AG04449 (cell line): ENCODE measurements at regions not wholly inside any gene's neighbourhood (a gene's known extent, or its start where the extent isn't known, plus 50 kb on each side); places are given as distances from the start of the nearest gene placed in this dataset.

ENCODE experiments used
- CTCF ChIA-PET: fragments of 350-600 bp; formaldehyde crosslinking; extraction: SDS; loops from one replicate; lab custom pipeline; 2021; ENCODE audit warnings: antibody characterized with exemption; lab: Yijun Ruan, JAX
- POLR2A ChIA-PET: fragments of 400-600, 350-600 bp; formaldehyde crosslinking; extraction: SDS; loops from one replicate; lab custom pipeline; 2020; ENCODE audit warnings: antibody characterized with exemption, inconsistent platforms; lab: Yijun Ruan, JAX
- DNase-seq: peaks from one replicate; pipeline ENCODE4 v3.0.0-alpha.2; 2010; ENCODE audit warnings: low read depth, low spot score
- H3K4me3 ChIP-seq: 2 replicates; pipeline ENCODE4 v1.5.1; 2011; ENCODE audit warnings: low read depth, mild to moderate bottlenecking, control low read depth, low read length
- TF ChIP-seq, protein P1 (sequence below): IDR thresholded peaks from one replicate; pipeline ENCODE4 v1.5.1; 2011; ENCODE audit warnings: mild to moderate bottlenecking, moderate library complexity, low read length, control low read depth, inconsistent platforms; ENCODE audit not compliant: insufficient read depth; ENCODE audit errors: missing control alignments

DNA sequence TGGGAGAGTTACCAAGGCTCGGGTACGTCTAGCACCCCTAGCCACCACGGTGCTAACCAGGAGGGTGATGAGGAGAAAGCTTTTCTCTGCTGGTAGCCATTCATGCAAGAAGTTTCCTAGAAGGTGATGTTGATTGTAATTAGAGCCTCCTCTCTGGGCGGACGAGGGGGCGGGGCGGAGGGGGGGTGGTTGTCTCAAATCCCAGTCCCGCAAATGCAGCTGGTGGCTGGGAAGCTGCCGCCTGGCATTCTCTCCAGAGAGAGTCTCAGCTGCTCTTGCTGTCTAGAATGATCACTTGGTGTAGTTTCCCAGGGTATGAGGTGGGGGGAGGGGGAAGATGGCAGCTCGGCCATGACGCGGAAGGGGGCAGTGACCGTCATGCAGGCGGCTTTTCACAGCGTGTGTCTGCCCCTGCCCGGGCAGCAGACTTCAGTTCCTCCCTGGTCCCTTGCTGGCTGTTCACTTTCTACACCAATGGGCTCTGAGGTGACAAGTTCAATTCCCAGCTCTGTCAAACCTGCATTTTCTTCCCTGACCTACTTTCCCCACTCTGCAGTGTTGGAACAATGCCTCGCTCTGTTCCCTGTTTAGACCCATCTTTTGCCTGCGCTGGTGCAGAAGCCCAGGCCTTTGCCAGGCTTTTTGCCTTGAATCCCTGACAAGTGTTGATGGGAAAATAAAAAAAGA lies 61.5 kb upstream of the KLF7 start:
- DNase-seq, result no peak
- no peak overlapping the region for H3K4me3 ChIP-seq
- CTCF ChIA-PET, result interaction anchor here (0.6 to 1.4 kb wide), 3 partner anchors 12 to 246 kb away, joined by 3 to 5 read pairs (median 3); no protein-coding TSS in a partner anchor
- TF ChIP-seq, protein P1, sequence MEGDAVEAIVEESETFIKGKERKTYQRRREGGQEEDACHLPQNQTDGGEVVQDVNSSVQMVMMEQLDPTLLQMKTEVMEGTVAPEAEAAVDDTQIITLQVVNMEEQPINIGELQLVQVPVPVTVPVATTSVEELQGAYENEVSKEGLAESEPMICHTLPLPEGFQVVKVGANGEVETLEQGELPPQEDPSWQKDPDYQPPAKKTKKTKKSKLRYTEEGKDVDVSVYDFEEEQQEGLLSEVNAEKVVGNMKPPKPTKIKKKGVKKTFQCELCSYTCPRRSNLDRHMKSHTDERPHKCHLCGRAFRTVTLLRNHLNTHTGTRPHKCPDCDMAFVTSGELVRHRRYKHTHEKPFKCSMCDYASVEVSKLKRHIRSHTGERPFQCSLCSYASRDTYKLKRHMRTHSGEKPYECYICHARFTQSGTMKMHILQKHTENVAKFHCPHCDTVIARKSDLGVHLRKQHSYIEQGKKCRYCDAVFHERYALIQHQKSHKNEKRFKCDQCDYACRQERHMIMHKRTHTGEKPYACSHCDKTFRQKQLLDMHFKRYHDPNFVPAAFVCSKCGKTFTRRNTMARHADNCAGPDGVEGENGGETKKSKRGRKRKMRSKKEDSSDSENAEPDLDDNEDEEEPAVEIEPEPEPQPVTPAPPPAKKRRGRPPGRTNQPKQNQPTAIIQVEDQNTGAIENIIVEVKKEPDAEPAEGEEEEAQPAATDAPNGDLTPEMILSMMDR, result no peak
- POLR2A ChIA-PET, result no interaction called here

DNA sequence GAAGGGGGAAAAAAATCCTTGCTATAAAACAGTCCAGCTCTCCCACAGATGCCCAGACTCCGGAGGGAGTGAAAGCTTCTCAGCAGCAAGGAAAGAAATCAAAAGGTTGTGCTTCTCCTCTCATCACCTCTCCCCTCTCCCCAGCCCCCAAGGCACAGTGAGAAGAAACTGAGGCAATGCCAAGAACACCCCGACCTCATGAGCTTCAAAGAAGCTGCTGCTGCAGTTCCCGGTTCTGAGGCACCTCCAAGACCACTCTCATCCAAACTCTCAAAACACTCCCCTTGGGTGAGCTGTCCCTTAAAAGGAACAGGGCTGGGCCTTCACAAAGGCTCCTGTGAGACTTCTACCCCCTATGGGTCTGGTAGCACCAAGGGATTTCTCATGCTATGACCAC lies 62.0 kb upstream of the KLF7 start:
- ChIA-PET CTCF (interaction anchor here (0.6 to 1.6 kb wide), 2 partner anchors 32 to 245 kb away, joined by 3 to 5 read pairs; no protein-coding TSS in a partner anchor), POLR2A (no interaction called here)
- no peak overlapping the region for H3K4me3 ChIP-seq
- TF ChIP-seq, protein P1, result no peak
- no peak for DNase-seq

DNA sequence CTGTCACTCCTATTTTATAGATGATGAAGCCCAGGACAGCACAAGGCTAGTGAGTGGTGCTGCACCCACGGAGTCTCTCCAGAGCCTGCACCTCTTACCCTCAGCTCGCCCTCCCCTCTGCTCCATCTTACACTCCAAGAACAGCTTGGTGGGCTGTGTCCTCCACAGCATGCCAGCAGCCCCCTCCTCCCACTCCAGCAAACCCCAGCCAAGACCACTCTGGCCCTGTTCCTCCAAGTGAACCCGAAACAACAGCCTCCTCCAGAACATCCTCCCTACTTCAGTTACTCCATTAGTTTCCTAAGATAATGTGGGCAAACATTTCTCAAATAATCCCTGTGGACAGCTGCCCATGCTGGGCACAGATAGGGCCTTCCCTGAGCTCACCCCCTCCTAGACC lies 62.7 kb upstream of the KLF7 start:
- no peak for DNase-seq
- ChIA-PET CTCF (interaction anchor here (1.6 to 5.7 kb wide), 2 partner anchors 7 to 245 kb away, joined by 5 to 32 read pairs; no protein-coding TSS in a partner anchor), POLR2A (no interaction called here)
- no peak overlapping the region for H3K4me3 ChIP-seq
- TF ChIP-seq, protein P1, result no peak

DNA sequence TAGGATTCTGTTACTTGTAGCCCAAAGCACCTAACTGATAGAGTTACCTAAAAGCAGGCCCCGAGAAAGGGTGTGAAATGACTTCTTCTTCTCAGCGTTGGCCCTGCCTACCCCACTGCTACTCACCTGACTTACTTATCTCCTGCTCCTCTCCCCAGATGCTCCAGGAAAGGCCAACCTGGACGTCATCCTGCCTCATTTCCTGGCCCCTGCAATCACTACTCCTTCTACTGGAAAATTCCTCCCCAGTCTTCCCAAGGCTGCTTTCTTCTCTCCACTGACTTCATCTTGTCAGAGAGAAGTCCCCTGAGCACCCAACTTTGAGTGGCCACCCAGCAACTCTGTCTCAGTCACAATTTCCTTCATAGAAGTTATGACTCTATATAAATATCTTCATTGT lies 63.4 kb upstream of the KLF7 start:
- POLR2A ChIA-PET, result no interaction called here
- TF ChIP-seq, protein P1, result no peak
- CTCF ChIA-PET, result interaction anchor here (1.6 to 5.7 kb wide), 3 partner anchors 8 to 244 kb away, joined by 5 to 32 read pairs (median 8); no protein-coding TSS in a partner anchor

DNA sequence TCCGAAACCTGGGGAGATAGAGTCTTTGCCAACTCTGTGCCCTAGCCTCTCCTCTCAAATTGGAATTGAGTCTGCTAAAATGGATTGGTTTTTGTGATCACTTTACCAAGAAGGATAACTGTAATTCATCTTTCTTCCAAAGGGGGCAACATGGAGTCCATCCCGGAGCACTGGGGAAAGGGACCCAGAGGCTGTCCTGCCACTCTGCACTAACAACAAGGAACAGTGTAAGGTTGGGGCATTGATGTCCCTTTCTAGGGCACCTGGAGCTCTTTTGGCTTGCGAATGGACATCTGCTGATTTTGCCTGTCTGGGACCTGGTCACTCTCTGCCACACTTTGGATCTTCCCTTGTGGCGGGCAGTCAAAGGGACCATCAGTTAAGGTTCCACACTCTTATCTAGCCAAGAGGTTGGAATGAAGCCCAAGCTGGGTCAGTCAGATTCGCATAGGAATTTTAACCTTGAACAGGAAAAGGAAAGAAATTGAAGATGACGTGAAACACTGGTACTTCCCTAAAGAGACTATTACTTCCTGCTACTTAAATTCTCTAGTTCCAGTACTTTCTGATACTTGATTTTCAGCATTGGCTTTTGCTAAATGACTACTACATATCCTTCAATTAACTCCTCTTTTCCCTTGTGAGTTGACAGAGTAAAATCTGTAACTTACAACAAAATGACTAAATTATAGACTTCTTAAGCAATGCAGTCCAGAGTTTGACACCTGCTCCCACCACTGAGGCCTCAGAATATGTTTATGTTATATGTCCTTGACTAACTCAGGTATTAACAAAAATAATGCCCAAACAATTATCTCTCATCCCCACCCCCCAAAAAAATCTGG lies 64.7 kb upstream of the KLF7 start:
- ChIA-PET CTCF (interaction anchor here (1.7 to 5.7 kb wide), 2 partner anchors 8 to 9 kb away, joined by 8 to 32 read pairs; no protein-coding TSS in a partner anchor), POLR2A (no interaction called here)
- no peak for DNase-seq
- TF ChIP-seq, protein P1, result peak; percentile 15
- no peak overlapping the region for H3K4me3 ChIP-seq

More for the DNA sequence above, 63.4 kb upstream of the KLF7 start:
- DNase-seq, result no peak
- no peak overlapping the region for H3K4me3 ChIP-seq
